Peyer's patch (tissue), 4 donors: ENCODE measurements at regions not wholly inside any gene's neighbourhood (a gene's known extent, or its start where the extent isn't known, plus 50 kb on each side); places are given as distances from the start of the nearest gene placed in this dataset.
"Not testable (repeated sequence)": the region's sequence is repeated elsewhere in the genome, so short reads cannot be mapped to it uniquely, and the experiment has no call there.

Experiments used
- POLR2A ChIP-seq, 2 donors: fragments of 450-650 bp; IDR thresholded peaks; one replicate each; pipeline ENCODE4 v1.5.1; 2017; ENCODE audit warnings: antibody characterized with exemption in 2 of 2, mild to moderate bottlenecking in 2 of 2, moderate library complexity in 2 of 2
- TF ChIP-seq, protein P1 (sequence below), 6 experiments: fragments of 450-650 bp in 4 of 6; fragments of 200-600 bp in 2 of 6; sonication (generic) in 1 of 6; IDR thresholded peaks; one replicate each; pipeline ENCODE4 v1.5.1; 2017 to 2019; ENCODE audit warnings: antibody characterized with exemption in 6 of 6, mild to moderate bottlenecking in 3 of 6, moderate library complexity in 1 of 6

DNA sequence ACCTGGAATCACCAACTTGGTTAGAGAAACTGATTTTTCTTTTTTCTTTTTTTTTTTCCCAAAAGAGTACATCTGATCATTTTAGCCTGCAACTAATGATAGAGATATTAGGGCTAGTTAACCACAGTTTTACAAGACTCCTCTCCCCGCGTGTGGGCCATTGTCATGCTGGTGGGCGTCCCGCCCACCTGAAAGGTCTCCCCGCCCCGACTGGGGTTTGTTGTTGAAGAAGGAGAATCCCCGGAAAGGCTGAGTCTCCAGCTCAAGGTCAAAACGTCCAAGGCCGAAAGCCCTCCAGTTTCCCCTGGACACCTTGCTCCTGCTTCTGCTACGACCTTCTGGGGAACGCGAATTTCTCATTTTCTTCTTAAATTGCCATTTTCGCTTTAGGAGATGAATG lies 162.0 kb downstream of the RTL9 start:
- TF ChIP-seq, protein P1, sequence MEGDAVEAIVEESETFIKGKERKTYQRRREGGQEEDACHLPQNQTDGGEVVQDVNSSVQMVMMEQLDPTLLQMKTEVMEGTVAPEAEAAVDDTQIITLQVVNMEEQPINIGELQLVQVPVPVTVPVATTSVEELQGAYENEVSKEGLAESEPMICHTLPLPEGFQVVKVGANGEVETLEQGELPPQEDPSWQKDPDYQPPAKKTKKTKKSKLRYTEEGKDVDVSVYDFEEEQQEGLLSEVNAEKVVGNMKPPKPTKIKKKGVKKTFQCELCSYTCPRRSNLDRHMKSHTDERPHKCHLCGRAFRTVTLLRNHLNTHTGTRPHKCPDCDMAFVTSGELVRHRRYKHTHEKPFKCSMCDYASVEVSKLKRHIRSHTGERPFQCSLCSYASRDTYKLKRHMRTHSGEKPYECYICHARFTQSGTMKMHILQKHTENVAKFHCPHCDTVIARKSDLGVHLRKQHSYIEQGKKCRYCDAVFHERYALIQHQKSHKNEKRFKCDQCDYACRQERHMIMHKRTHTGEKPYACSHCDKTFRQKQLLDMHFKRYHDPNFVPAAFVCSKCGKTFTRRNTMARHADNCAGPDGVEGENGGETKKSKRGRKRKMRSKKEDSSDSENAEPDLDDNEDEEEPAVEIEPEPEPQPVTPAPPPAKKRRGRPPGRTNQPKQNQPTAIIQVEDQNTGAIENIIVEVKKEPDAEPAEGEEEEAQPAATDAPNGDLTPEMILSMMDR (IDR thresholded peaks at IDR 0.05): not testable (repeated sequence)
- TF ChIP-seq POLR2A (IDR thresholded peaks at IDR 0.05): not testable (repeated sequence)
